ENCODE measurements at regions not wholly inside any gene's neighbourhood (a gene's known extent, or its start where the extent isn't known, plus 50 kb on each side); places are given as distances from the start of the nearest gene placed in this dataset.

DNA sequence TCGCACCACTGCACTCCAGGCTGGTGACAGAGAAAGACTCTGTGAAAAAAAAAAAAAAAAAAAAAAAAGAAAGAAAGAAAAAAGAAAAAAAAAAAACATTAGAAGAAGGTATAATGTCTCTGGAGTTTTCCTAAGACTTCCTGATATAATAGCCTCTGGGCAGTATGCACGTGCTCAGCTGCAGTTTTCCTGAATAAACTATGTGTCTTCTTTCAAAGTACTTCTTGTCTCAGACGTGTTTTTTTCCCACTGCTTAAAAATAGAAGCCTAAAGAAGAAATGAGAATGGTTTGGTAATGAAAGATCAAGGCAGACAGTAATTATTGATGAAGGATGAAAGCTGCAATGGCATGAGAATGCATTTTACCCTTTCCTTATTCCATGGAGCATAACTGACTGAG lies 148.1 kb upstream of the TRPC7 start:
- TF ChIP-seq, protein P1, sequence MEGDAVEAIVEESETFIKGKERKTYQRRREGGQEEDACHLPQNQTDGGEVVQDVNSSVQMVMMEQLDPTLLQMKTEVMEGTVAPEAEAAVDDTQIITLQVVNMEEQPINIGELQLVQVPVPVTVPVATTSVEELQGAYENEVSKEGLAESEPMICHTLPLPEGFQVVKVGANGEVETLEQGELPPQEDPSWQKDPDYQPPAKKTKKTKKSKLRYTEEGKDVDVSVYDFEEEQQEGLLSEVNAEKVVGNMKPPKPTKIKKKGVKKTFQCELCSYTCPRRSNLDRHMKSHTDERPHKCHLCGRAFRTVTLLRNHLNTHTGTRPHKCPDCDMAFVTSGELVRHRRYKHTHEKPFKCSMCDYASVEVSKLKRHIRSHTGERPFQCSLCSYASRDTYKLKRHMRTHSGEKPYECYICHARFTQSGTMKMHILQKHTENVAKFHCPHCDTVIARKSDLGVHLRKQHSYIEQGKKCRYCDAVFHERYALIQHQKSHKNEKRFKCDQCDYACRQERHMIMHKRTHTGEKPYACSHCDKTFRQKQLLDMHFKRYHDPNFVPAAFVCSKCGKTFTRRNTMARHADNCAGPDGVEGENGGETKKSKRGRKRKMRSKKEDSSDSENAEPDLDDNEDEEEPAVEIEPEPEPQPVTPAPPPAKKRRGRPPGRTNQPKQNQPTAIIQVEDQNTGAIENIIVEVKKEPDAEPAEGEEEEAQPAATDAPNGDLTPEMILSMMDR (IDR thresholded peaks at IDR 0.05), result no peak
- no peak for TF ChIP-seq POLR2A (IDR thresholded peaks at IDR 0.05)

Data from lower leg skin (tissue), 3 donors.